PFSK-1 (cell line): ENCODE measurements at regions not wholly inside any gene's neighbourhood (a gene's known extent, or its start where the extent isn't known, plus 50 kb on each side); places are given as distances from the start of the nearest gene placed in this dataset.

Experiments used
- FOXP2 ChIP-seq: optimal IDR thresholded peaks from 2 replicates; pipeline ENCODE3; 2011; ENCODE audit warnings: borderline replicate concordance, control low read depth, inconsistent platforms; ENCODE audit not compliant: insufficient read depth; ENCODE audit errors: extremely low read length, extremely low read depth
- POLR2AphosphoS5 ChIP-seq: IDR thresholded peaks from 2 replicates; pipeline ENCODE4 v1.6.1; 2012; ENCODE audit warnings: low read depth, mild to moderate bottlenecking, control low read depth, low read length, moderate library complexity
- REST ChIP-seq, 2 experiments: IDR thresholded peaks; 2 replicates each; pipeline versions ENCODE4 v1.6.1 to v1.8.0; 2011 to 2012; ENCODE audit warnings: low read depth in 2 of 2, low read length in 2 of 2, control low read depth in 1 of 2, inconsistent platforms in 1 of 2, mild to moderate bottlenecking in 1 of 2, moderate library complexity in 1 of 2; ENCODE audit not compliant: insufficient read depth in 1 of 2
- SIN3A ChIP-seq: IDR thresholded peaks from 2 replicates; pipeline ENCODE4 v1.6.1; 2012; ENCODE audit warnings: mild to moderate bottlenecking, low read length, moderate library complexity, borderline replicate concordance; ENCODE audit not compliant: insufficient read depth
- TAF1 ChIP-seq: IDR thresholded peaks from 2 replicates; pipeline ENCODE4 v1.6.1; 2012; ENCODE audit warnings: low read length, control low read depth, borderline replicate concordance; ENCODE audit not compliant: insufficient read depth

GRCh38 chr1:188986745-188987417 is 1490.8 kb downstream of the BRINP3 start:
- TF ChIP-seq TAF1: no peak
- no peak for TF ChIP-seq REST (IDR thresholded peaks at IDR 0.05; ENCODE audit: insufficient read depth in 1 of 2, low read depth in 2 of 2, low read length in 2 of 2)
- no peak for TF ChIP-seq POLR2AphosphoS5
- no peak for TF ChIP-seq SIN3A
- TF ChIP-seq FOXP2: no peak

- TF ChIP-seq POLR2AphosphoS5: no peak
- no peak for TF ChIP-seq SIN3A
- TF ChIP-seq TAF1: no peak
Measured at GRCh38 chr1:188988589-188988988, 1489.1 kb downstream of the BRINP3 start.

- TF ChIP-seq SIN3A: no peak
- TF ChIP-seq FOXP2: no peak
- no peak for TF ChIP-seq REST (IDR thresholded peaks at IDR 0.05; ENCODE audit: insufficient read depth in 1 of 2, low read depth in 2 of 2, low read length in 2 of 2)
Measured at GRCh38 chr1:188991221-188991930, 1486.3 kb downstream of the BRINP3 start.

- TF ChIP-seq SIN3A (no peak), POLR2AphosphoS5 (no peak), REST (IDR thresholded peaks at IDR 0.05; ENCODE audit: insufficient read depth in 1 of 2, low read depth in 2 of 2, low read length in 2 of 2) (no peak), FOXP2 (no peak), TAF1 (no peak)
Measured at GRCh38 chr1:189007824-189008223, 1469.8 kb downstream of the BRINP3 start.

GRCh38 chr1:189021577-189021976 is 1456.1 kb downstream of the BRINP3 start:
- TF ChIP-seq FOXP2 (no peak), TAF1 (no peak), SIN3A (no peak), POLR2AphosphoS5 (no peak), REST (IDR thresholded peaks at IDR 0.05; ENCODE audit: insufficient read depth in 1 of 2, low read depth in 2 of 2, low read length in 2 of 2) (no peak)
